SK-N-SH (cell line): ENCODE measurements at regions not wholly inside any gene's neighbourhood (a gene's known extent, or its start where the extent isn't known, plus 50 kb on each side); places are given as distances from the start of the nearest gene placed in this dataset.
A peak's percentile ranks its signal among the peaks of the same experiment; 100 is the strongest.

Experiments used
- CTCF ChIA-PET: fragments of 300-600, 350-600 bp; formaldehyde crosslinking; extraction: SDS; loops from one replicate; lab custom pipeline; 2021; lab: Yijun Ruan, JAX
- POLR2A ChIA-PET: fragments of 350-600 bp; sonication (Branson Sonifier 250); formaldehyde crosslinking; extraction: SDS; loops from one replicate; lab custom pipeline; 2020; ENCODE audit warnings: antibody characterized with exemption, inconsistent platforms; lab: Yijun Ruan, JAX
- DNase-seq: peaks from one replicate; pipeline ENCODE4 v3.0.0; 2012
- H2AFZ ChIP-seq: fragments of 200-600 bp; sonication (generic); 2 replicates; pipeline ENCODE4 v1.8.1; 2016; ENCODE audit warnings: antibody characterized with exemption, mild to moderate bottlenecking, low read depth
- H3F3A ChIP-seq: fragments of 200-600 bp; sonication (generic); replicated peaks from 2 replicates; pipeline ENCODE3; 2016; ENCODE audit warnings: antibody characterized with exemption, mild to moderate bottlenecking; ENCODE audit not compliant: insufficient read depth
- H3K27ac ChIP-seq, 2 experiments: fragments of 200-500 bp in 1 of 2; fragments of 200-600 bp in 1 of 2; sonication (Bioruptor generic) in 1 of 2; sonication (generic), shearing (Covaris generic) in 1 of 2; 2 replicates each; pipeline versions ENCODE4 v1.5.1 to v1.6.1; 2014 to 2016; ENCODE audit warnings: low read depth in 2 of 2, inconsistent platforms in 1 of 2, low read length in 1 of 2, mild to moderate bottlenecking in 1 of 2, mixed read lengths in 1 of 2
- H3K27me3 ChIP-seq: fragments of 200-600 bp; sonication (generic), shearing (Covaris generic); 2 replicates; pipeline ENCODE4 v1.6.1; 2016; ENCODE audit warnings: mixed run types; ENCODE audit not compliant: insufficient read depth
- H3K36me3 ChIP-seq, 2 experiments: fragments of 200-500 bp in 1 of 2; fragments of 200-600 bp in 1 of 2; sonication (Bioruptor generic) in 1 of 2; sonication (generic) in 1 of 2; replicated peaks in 1 of 2; 2 replicates each; pipeline versions ENCODE3 to v1.5.1; 2014 to 2016; ENCODE audit warnings: low read length in 1 of 2, mild to moderate bottlenecking in 1 of 2; ENCODE audit not compliant: insufficient read depth in 2 of 2, control insufficient read depth in 1 of 2
- H3K4me1 ChIP-seq, 2 experiments: fragments of 200-500 bp in 1 of 2; fragments of 200-600 bp in 1 of 2; sonication (Bioruptor generic) in 1 of 2; sonication (generic), shearing (Covaris generic) in 1 of 2; 2 replicates each; pipeline versions ENCODE4 v1.5.1 to v1.6.1; 2014 to 2016; ENCODE audit warnings: low read depth in 1 of 2, low read length in 1 of 2, mixed run types in 1 of 2; ENCODE audit not compliant: insufficient read depth in 2 of 2, control insufficient read depth in 1 of 2
- H3K4me2 ChIP-seq: fragments of 200-600 bp; sonication (generic), shearing (Covaris generic); 2 replicates; pipeline ENCODE4 v1.6.1; 2017; ENCODE audit warnings: mixed run types
- H3K4me3 ChIP-seq, 2 experiments: fragments of 200-500 bp in 1 of 2; fragments of 200-600 bp in 1 of 2; sonication (Bioruptor generic) in 1 of 2; sonication (generic), shearing (Covaris generic) in 1 of 2; 2 replicates each; pipeline versions ENCODE4 v1.5.1 to v1.8.1; 2014 to 2016; ENCODE audit warnings: low read depth in 2 of 2, inconsistent platforms in 1 of 2, low read length in 1 of 2, mild to moderate bottlenecking in 1 of 2, mixed read lengths in 1 of 2, moderate library complexity in 1 of 2
- H3K79me2 ChIP-seq: fragments of 200-600 bp; sonication (generic); 2 replicates; pipeline ENCODE4 v1.8.1; 2017; ENCODE audit warnings: mild to moderate bottlenecking; ENCODE audit not compliant: insufficient read depth
- H3K9ac ChIP-seq: fragments of 200-600 bp; sonication (generic); 2 replicates; pipeline ENCODE4 v1.6.1; 2017; ENCODE audit warnings: mixed run types
- H3K9me2 ChIP-seq: fragments of 200-600 bp; sonication (generic); 2 replicates; pipeline ENCODE4 v1.6.1; 2017; ENCODE audit warnings: mixed run types
- H3K9me3 ChIP-seq: fragments of 200-600 bp; sonication (generic); 2 replicates; pipeline ENCODE4 v1.6.1; 2017; ENCODE audit warnings: mixed run types, mild to moderate bottlenecking, moderate library complexity
- H4K20me1 ChIP-seq: fragments of 200-600 bp; sonication (generic); 2 replicates; pipeline ENCODE4 v1.6.1; 2017; ENCODE audit warnings: mild to moderate bottlenecking, mixed run types; ENCODE audit not compliant: insufficient read depth
- EP300 ChIP-seq, 2 experiments: IDR thresholded peaks; 2 replicates each; pipeline versions ENCODE4 v1.4.0 to v1.6.1; 2012; ENCODE audit warnings: borderline replicate concordance in 1 of 2, low read depth in 1 of 2, low read length in 1 of 2
- FOSL2 ChIP-seq: IDR thresholded peaks from 2 replicates; pipeline ENCODE4 v1.4.0; 2012; ENCODE audit warnings: low read depth, mild to moderate bottlenecking, moderate library complexity, borderline replicate concordance
- FOXM1 ChIP-seq: IDR thresholded peaks from 2 replicates; pipeline ENCODE4 v1.4.0; 2012; ENCODE audit warnings: low read depth, mild to moderate bottlenecking
- GATA2 ChIP-seq: sonication (generic); formaldehyde crosslinking; IDR thresholded peaks from 2 replicates; pipeline ENCODE4 v1.5.0; 2020; ENCODE audit warnings: mild to moderate bottlenecking, missing genetic modification reagents
- JUND ChIP-seq: IDR thresholded peaks from 2 replicates; pipeline ENCODE4 v1.4.0; 2012
- MEF2A ChIP-seq: IDR thresholded peaks from 2 replicates; pipeline ENCODE4 v1.4.0; 2012; ENCODE audit warnings: low read depth, borderline replicate concordance
- NFIC ChIP-seq: IDR thresholded peaks from 2 replicates; pipeline ENCODE4 v1.4.0; 2012; ENCODE audit warnings: borderline replicate concordance
- RCOR1 ChIP-seq: fragments of 150-350 bp; IDR thresholded peaks from 2 replicates; pipeline ENCODE4 v1.6.1; 2017; ENCODE audit warnings: antibody characterized with exemption, low read length
- RXRA ChIP-seq: IDR thresholded peaks from 2 replicates; pipeline ENCODE4 v1.4.0; 2012; ENCODE audit warnings: low read depth, mild to moderate bottlenecking, borderline replicate concordance
- SIN3A ChIP-seq: IDR thresholded peaks from 2 replicates; pipeline ENCODE4 v1.6.1; 2012; ENCODE audit warnings: low read depth, mild to moderate bottlenecking, low read length, moderate library complexity, borderline replicate concordance
- TAF1 ChIP-seq: IDR thresholded peaks from 2 replicates; pipeline ENCODE4 v1.6.1; 2012; ENCODE audit warnings: low read depth, mild to moderate bottlenecking, low read length, moderate library complexity, borderline replicate concordance
- TCF12 ChIP-seq: IDR thresholded peaks from 2 replicates; pipeline ENCODE4 v1.4.0; 2012
- TEAD4 ChIP-seq: IDR thresholded peaks from 2 replicates; pipeline ENCODE4 v1.4.0; 2012; ENCODE audit warnings: mild to moderate bottlenecking, borderline replicate concordance; ENCODE audit not compliant: insufficient read depth
- YY1 ChIP-seq: IDR thresholded peaks from 2 replicates; pipeline ENCODE4 v1.4.0; 2012; ENCODE audit warnings: low read depth, mild to moderate bottlenecking
- WGBS: methylation state at CpG from one replicate; pipeline ENCODE4 v1.1.6; 2017; ENCODE audit warnings: low lambda C conversion rate; 5-methylcytosine and 5-hydroxymethylcytosine counted together
- TF ChIP-seq, protein P1 (sequence below): fragments of 150-350 bp; IDR thresholded peaks from 2 replicates; pipeline ENCODE4 v1.6.1; 2016; ENCODE audit warnings: mild to moderate bottlenecking, low read depth, low read length
- TF ChIP-seq, protein P2 (sequence below): IDR thresholded peaks from 2 replicates; pipeline ENCODE4; 2012
- TF ChIP-seq, protein P3 (sequence below): IDR thresholded peaks from 2 replicates; pipeline ENCODE4 v1.4.0; 2012; ENCODE audit warnings: low read depth, borderline replicate concordance
- TF ChIP-seq, protein P4 (sequence below): fragments of 150-350 bp; IDR thresholded peaks from 2 replicates; pipeline ENCODE4 v1.6.1; 2017; ENCODE audit warnings: antibody characterized with exemption, low read length, low read depth, borderline replicate concordance
- TF ChIP-seq, protein P5 (sequence below): fragments of 200-600 bp; sonication (generic); IDR thresholded peaks from 2 replicates; pipeline ENCODE4 v1.6.1; 2017; ENCODE audit warnings: antibody characterized with exemption, mild to moderate bottlenecking, moderate library complexity

DNA sequence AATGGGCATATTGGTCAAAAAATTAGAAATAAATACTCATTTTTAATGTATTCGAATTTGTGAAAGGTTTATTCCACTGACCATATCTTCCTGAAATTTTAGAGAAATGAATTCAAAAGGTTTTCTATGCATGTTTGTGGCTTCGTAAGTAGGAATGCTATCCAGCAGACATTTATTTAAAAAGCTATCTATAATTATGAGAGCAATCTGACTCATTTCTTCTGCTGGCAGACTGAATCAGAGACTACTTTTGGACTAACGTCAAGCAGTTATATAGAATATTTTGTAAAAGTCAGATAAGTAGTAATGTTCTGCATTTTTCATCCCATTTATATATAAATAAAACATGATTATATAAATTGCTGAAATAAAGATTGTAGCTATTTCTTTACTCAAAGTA is 125.0 kb downstream of the SPCS3 start:
- Histone ChIP-seq H4K20me1 (no peaks in the 10 kb centered on the region), H3K9me3 (peaks cover 14% of the 10 kb centered on the region), H3K9ac (no peak overlapping the region), H2AFZ (no peak overlapping the region), H3K4me1 (peaks cover 0 to 11% of the 10 kb centered on the region in 2 experiments; a peak in 3 of 4 replicates), H3K36me3 (no peaks in the 10 kb centered on the region), H3K9me2 (no peaks in the 10 kb centered on the region), H3K4me2 (no peak overlapping the region), H3F3A (peaks cover 26% of the 10 kb centered on the region), H3K27me3 (no peaks in the 10 kb centered on the region), H3K4me3 (no peak overlapping the region), H3K27ac (peak overlapping the region; percentile 69 to 93; a peak in 3 of 4 replicates), H3K79me2 (no peaks in the 10 kb centered on the region)
- ChIA-PET POLR2A (no interaction called here), CTCF (no interaction called here)
- DNase-seq = no peak
- 7% methylated on average over 3 of the region's 3 CpGs for WGBS
- peak; percentile 49 for TF ChIP-seq TCF12
- TF ChIP-seq EP300 (IDR thresholded peaks at IDR 0.05; ENCODE audit: borderline replicate concordance in 1 of 2, low read depth in 1 of 2, low read length in 1 of 2) = peak in 1 of 2 experiments; percentile 76; a peak in 2 of 4 replicates
- TF ChIP-seq, protein P1, sequence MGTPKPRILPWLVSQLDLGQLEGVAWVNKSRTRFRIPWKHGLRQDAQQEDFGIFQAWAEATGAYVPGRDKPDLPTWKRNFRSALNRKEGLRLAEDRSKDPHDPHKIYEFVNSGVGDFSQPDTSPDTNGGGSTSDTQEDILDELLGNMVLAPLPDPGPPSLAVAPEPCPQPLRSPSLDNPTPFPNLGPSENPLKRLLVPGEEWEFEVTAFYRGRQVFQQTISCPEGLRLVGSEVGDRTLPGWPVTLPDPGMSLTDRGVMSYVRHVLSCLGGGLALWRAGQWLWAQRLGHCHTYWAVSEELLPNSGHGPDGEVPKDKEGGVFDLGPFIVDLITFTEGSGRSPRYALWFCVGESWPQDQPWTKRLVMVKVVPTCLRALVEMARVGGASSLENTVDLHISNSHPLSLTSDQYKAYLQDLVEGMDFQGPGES = no peak
- no peak for TF ChIP-seq RCOR1
- 0 out of 2 replicates have a peak, but pooled peaks have one; percentile 50 for TF ChIP-seq TEAD4
- no peak for TF ChIP-seq FOXM1
- TF ChIP-seq, protein P2, sequence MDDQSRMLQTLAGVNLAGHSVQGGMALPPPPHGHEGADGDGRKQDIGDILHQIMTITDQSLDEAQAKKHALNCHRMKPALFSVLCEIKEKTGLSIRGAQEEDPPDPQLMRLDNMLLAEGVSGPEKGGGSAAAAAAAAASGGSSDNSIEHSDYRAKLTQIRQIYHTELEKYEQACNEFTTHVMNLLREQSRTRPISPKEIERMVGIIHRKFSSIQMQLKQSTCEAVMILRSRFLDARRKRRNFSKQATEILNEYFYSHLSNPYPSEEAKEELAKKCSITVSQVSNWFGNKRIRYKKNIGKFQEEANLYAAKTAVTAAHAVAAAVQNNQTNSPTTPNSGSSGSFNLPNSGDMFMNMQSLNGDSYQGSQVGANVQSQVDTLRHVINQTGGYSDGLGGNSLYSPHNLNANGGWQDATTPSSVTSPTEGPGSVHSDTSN = peak; percentile 48
- TF ChIP-seq NFIC = peak; percentile 49; the same call in 1 of the 2 replicates
- peak; percentile 58 for TF ChIP-seq JUND
- TF ChIP-seq FOSL2 = peak; percentile 54; the same call in 1 of the 2 replicates
- TF ChIP-seq MEF2A = 0 out of 2 replicates have a peak, but pooled peaks have one; percentile 40

DNA sequence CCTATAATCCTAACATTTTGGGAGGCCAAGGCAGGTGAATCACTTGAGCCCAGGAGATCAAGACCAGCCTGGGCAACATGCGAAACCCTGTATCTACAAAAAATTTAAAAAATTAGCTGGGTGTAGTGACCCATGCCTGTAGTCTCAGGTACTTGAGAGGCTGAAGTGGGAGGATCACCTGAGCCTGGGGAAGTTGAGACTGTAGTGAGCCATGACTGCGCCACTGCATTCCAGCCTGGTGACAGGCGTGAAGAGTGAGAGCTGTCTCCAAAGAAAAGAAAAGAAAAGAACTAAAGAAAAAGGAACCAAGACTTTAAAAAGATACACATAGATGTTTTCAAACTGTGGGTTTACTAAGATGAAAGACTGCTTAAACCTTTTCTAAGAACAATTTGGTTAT is 129.0 kb downstream of the SPCS3 start:
- Histone ChIP-seq H3K4me2 (no peak overlapping the region), H3K27me3 (no peaks in the 10 kb centered on the region), H3K79me2 (no peaks in the 10 kb centered on the region), H2AFZ (no peak overlapping the region), H3K4me3 (no peak overlapping the region), H3K9me2 (no peaks in the 10 kb centered on the region), H3F3A (peaks cover 17% of the 10 kb centered on the region), H3K36me3 (no peaks in the 10 kb centered on the region), H3K4me1 (peaks cover 0 to 7% of the 10 kb centered on the region in 2 experiments; a peak in 2 of 4 replicates), H3K27ac (no peak overlapping the region), H3K9ac (no peak overlapping the region), H3K9me3 (peaks cover 14% of the 10 kb centered on the region), H4K20me1 (no peaks in the 10 kb centered on the region)
- DNase-seq = no peak
- TF ChIP-seq RCOR1 (no peak), FOXM1 (no peak), RXRA (no peak), TAF1 (no peak), EP300 (IDR thresholded peaks at IDR 0.05; ENCODE audit: borderline replicate concordance in 1 of 2, low read depth in 1 of 2, low read length in 1 of 2) (no peak), SIN3A (no peak), YY1 (no peak), GATA2 (CRISPR knock-in tag) (no peak)
- TF ChIP-seq, protein P3, sequence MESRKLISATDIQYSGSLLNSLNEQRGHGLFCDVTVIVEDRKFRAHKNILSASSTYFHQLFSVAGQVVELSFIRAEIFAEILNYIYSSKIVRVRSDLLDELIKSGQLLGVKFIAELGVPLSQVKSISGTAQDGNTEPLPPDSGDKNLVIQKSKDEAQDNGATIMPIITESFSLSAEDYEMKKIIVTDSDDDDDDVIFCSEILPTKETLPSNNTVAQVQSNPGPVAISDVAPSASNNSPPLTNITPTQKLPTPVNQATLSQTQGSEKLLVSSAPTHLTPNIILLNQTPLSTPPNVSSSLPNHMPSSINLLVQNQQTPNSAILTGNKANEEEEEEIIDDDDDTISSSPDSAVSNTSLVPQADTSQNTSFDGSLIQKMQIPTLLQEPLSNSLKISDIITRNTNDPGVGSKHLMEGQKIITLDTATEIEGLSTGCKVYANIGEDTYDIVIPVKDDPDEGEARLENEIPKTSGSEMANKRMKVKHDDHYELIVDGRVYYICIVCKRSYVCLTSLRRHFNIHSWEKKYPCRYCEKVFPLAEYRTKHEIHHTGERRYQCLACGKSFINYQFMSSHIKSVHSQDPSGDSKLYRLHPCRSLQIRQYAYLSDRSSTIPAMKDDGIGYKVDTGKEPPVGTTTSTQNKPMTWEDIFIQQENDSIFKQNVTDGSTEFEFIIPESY = no peak
- TF ChIP-seq, protein P4, sequence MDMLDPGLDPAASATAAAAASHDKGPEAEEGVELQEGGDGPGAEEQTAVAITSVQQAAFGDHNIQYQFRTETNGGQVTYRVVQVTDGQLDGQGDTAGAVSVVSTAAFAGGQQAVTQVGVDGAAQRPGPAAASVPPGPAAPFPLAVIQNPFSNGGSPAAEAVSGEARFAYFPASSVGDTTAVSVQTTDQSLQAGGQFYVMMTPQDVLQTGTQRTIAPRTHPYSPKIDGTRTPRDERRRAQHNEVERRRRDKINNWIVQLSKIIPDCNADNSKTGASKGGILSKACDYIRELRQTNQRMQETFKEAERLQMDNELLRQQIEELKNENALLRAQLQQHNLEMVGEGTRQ = no peak
- TF ChIP-seq, protein P5, sequence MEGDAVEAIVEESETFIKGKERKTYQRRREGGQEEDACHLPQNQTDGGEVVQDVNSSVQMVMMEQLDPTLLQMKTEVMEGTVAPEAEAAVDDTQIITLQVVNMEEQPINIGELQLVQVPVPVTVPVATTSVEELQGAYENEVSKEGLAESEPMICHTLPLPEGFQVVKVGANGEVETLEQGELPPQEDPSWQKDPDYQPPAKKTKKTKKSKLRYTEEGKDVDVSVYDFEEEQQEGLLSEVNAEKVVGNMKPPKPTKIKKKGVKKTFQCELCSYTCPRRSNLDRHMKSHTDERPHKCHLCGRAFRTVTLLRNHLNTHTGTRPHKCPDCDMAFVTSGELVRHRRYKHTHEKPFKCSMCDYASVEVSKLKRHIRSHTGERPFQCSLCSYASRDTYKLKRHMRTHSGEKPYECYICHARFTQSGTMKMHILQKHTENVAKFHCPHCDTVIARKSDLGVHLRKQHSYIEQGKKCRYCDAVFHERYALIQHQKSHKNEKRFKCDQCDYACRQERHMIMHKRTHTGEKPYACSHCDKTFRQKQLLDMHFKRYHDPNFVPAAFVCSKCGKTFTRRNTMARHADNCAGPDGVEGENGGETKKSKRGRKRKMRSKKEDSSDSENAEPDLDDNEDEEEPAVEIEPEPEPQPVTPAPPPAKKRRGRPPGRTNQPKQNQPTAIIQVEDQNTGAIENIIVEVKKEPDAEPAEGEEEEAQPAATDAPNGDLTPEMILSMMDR = no peak
- CTCF ChIA-PET = no interaction called here
- WGBS = 55% methylated on average over 3 of the region's 3 CpGs
- POLR2A ChIA-PET = no interaction called here
